Keratinocyte (primary cell): ENCODE measurements at regions not wholly inside any gene's neighbourhood (a gene's known extent, or its start where the extent isn't known, plus 50 kb on each side); places are given as distances from the start of the nearest gene placed in this dataset.

Experiments
- DNase-seq: peaks from one replicate; pipeline ENCODE4 v3.0.0-alpha.2; 2011; ENCODE audit warnings: low read depth, missing footprints, low spot score
- FAIRE-seq: peaks from 2 replicates; lab custom pipeline; 2011; peaks lifted over from hg19 to GRCh38; lab: Jason Lieb, UNC
- H2AFZ ChIP-seq: 2 replicates; pipeline ENCODE4 v1.6.0; 2012; ENCODE audit warnings: low read length, control low read depth, inconsistent platforms; ENCODE audit not compliant: control insufficient read depth
- H3K27ac ChIP-seq: 2 replicates; pipeline ENCODE4 v1.5.1; 2011; ENCODE audit warnings: low read length; ENCODE audit not compliant: control insufficient read depth, insufficient read depth
- H3K27me3 ChIP-seq: 3 replicates; pipeline ENCODE4 v1.6.0; 2011; ENCODE audit warnings: low read length; ENCODE audit not compliant: control insufficient read depth, insufficient read depth; ENCODE audit errors: extremely low read depth
- H3K36me3 ChIP-seq, 2 experiments: 2 replicates in 1 of 2; 3 replicates in 1 of 2; pipeline ENCODE4 v1.5.1; 2011; ENCODE audit warnings: low read length in 2 of 2, mild to moderate bottlenecking in 1 of 2; ENCODE audit not compliant: control insufficient read depth in 2 of 2, insufficient read depth in 2 of 2; ENCODE audit errors: extremely low read depth in 1 of 2
- H3K4me1 ChIP-seq: 3 replicates; pipeline ENCODE4 v1.5.1; 2011; ENCODE audit warnings: low read length; ENCODE audit not compliant: control insufficient read depth, insufficient read depth; ENCODE audit errors: extremely low read depth
- H3K4me2 ChIP-seq: 3 replicates; pipeline ENCODE4 v1.6.0; 2011; ENCODE audit warnings: low read depth, low read length; ENCODE audit not compliant: control insufficient read depth, insufficient read depth; ENCODE audit errors: extremely low read depth
- H3K4me3 ChIP-seq, 3 experiments: fragments of 200-600 bp in 1 of 3; sonication (generic) in 1 of 3; 2 replicates in 2 of 3; 3 replicates in 1 of 3; pipeline ENCODE4 v1.5.1; 2011 to 2016; ENCODE audit warnings: low read length in 3 of 3, mild to moderate bottlenecking in 3 of 3, control low read depth in 2 of 3, inconsistent platforms in 1 of 3, low read depth in 1 of 3, mixed read lengths in 1 of 3, mixed run types in 1 of 3, moderate library complexity in 1 of 3; ENCODE audit not compliant: control insufficient read depth in 2 of 3, insufficient read depth in 2 of 3; ENCODE audit errors: extremely low read depth in 1 of 3
- H3K79me2 ChIP-seq: 2 replicates; pipeline ENCODE4 v1.6.0; 2012; ENCODE audit warnings: low read length; ENCODE audit not compliant: control insufficient read depth, insufficient read depth
- H3K9ac ChIP-seq: 3 replicates; pipeline ENCODE4 v1.6.0; 2011; ENCODE audit warnings: low read length; ENCODE audit not compliant: control insufficient read depth, insufficient read depth; ENCODE audit errors: extremely low read depth
- H3K9me1 ChIP-seq: 3 replicates; pipeline ENCODE4 v1.6.0; 2011; ENCODE audit warnings: low read length; ENCODE audit not compliant: control insufficient read depth, insufficient read depth; ENCODE audit errors: extremely low read depth
- H3K9me3 ChIP-seq: 2 replicates; pipeline ENCODE4 v1.5.1; 2012; ENCODE audit warnings: low read depth, low read length; ENCODE audit not compliant: control insufficient read depth
- H4K20me1 ChIP-seq: 3 replicates; pipeline ENCODE4 v1.6.0; 2011; ENCODE audit warnings: low read length; ENCODE audit not compliant: control insufficient read depth, insufficient read depth; ENCODE audit errors: extremely low read depth
- CTCF ChIP-seq, 3 experiments: IDR thresholded peaks in 1 of 3; conservative IDR thresholded peaks in 1 of 3; optimal IDR thresholded peaks in 1 of 3; 2 replicates in 2 of 3; 3 replicates in 1 of 3; pipeline versions ENCODE3 to v1.5.1; 2011; ENCODE audit warnings: low read length in 3 of 3, mild to moderate bottlenecking in 3 of 3, moderate library complexity in 2 of 3, control low read depth in 1 of 3, inconsistent platforms in 1 of 3; ENCODE audit not compliant: insufficient read depth in 2 of 3; ENCODE audit errors: extremely low read depth in 1 of 3
- EZH2 ChIP-seq: IDR thresholded peaks from one replicate; pipeline ENCODE4 v1.6.1; 2012; ENCODE audit warnings: inconsistent platforms, mild to moderate bottlenecking, low read length, moderate library complexity
- dilution Hi-C: fragments of 300-500 bp; cut with MboI; formaldehyde crosslinking; loops from one replicate; pipeline ENCODE4 v1.7.0; 2020; ENCODE audit warnings: low sequenced_read_pairs; ENCODE audit not compliant: extremely low pct_ligation_motif_present

GRCh38 chr3:164267053-164267452 lies 811.2 kb downstream of the SI start:
- FAIRE-seq (no peak), DNase-seq (no peak)
- TF ChIP-seq CTCF (optimal IDR thresholded peaks at IDR 0.05 in 1 of 3, IDR thresholded peaks at IDR 0.05 in 1 of 3, conservative IDR thresholded peaks at IDR 0.05 in 1 of 3; ENCODE audit: extremely low read depth in 1 of 3, insufficient read depth in 2 of 3, low read length in 3 of 3) (no peak), EZH2 (no peak)
- no peaks in the 10 kb centered on the region for H3K9me3 ChIP-seq
- H3K4me1 ChIP-seq = no peaks in the 10 kb centered on the region
- no peaks in the 10 kb centered on the region for H4K20me1 ChIP-seq
- H2AFZ ChIP-seq = no peak overlapping the region
- no peak overlapping the region for H3K27ac ChIP-seq
- H3K9ac ChIP-seq = no peak overlapping the region
- H3K9me1 ChIP-seq = no peaks in the 10 kb centered on the region
- no peaks in the 10 kb centered on the region for H3K79me2 ChIP-seq
- no peak overlapping the region for H3K4me3 ChIP-seq
- no peaks in the 10 kb centered on the region for H3K27me3 ChIP-seq
- dilution Hi-C loops = no loop called here
- H3K36me3 ChIP-seq = no peaks in the 10 kb centered on the region
- no peak overlapping the region for H3K4me2 ChIP-seq

GRCh38 chr3:164250923-164251322 lies 827.4 kb downstream of the SI start:
- dilution Hi-C loops = no loop called here
- Histone ChIP-seq H3K36me3 (no peaks in the 10 kb centered on the region), H3K79me2 (no peaks in the 10 kb centered on the region), H3K4me2 (no peak overlapping the region), H2AFZ (no peak overlapping the region), H3K9me3 (no peaks in the 10 kb centered on the region), H3K4me3 (no peak overlapping the region), H3K27ac (no peak overlapping the region), H3K27me3 (no peaks in the 10 kb centered on the region), H3K4me1 (no peaks in the 10 kb centered on the region), H3K9ac (no peak overlapping the region), H4K20me1 (no peaks in the 10 kb centered on the region), H3K9me1 (no peaks in the 10 kb centered on the region)
- TF ChIP-seq CTCF (optimal IDR thresholded peaks at IDR 0.05 in 1 of 3, IDR thresholded peaks at IDR 0.05 in 1 of 3, conservative IDR thresholded peaks at IDR 0.05 in 1 of 3; ENCODE audit: extremely low read depth in 1 of 3, insufficient read depth in 2 of 3, low read length in 3 of 3) (no peak), EZH2 (no peak)
- DNase-seq (no peak), FAIRE-seq (no peak)
